Transverse colon (tissue), 4 donors: ENCODE measurements at regions not wholly inside any gene's neighbourhood (a gene's known extent, or its start where the extent isn't known, plus 50 kb on each side); places are given as distances from the start of the nearest gene placed in this dataset.
"Not testable (repeated sequence)": the region's sequence is repeated elsewhere in the genome, so short reads cannot be mapped to it uniquely, and the experiment has no call there.

Experiments
- DNase-seq: peaks from one replicate; pipeline ENCODE4 v3.0.0-alpha.2; 2019
- H3K27ac ChIP-seq, 4 donors: fragments of 200-600 bp; sonication (generic); 2 replicates each; pipeline ENCODE4 v1.5.1; 2016 to 2018; ENCODE audit warnings: inconsistent platforms in 4 of 4
- H3K27me3 ChIP-seq: fragments of 200-600 bp; sonication (generic); 2 replicates; pipeline ENCODE4 v1.5.1; 2017; ENCODE audit warnings: inconsistent platforms
- H3K36me3 ChIP-seq, 4 donors: fragments of 200-600 bp; sonication (generic); 2 replicates each; pipeline ENCODE4 v1.5.1; 2017 to 2019; ENCODE audit warnings: inconsistent platforms in 4 of 4
- H3K4me1 ChIP-seq, 4 donors: fragments of 200-600 bp; sonication (generic); 2 replicates each; pipeline ENCODE4 v1.5.1; 2017 to 2020; ENCODE audit warnings: inconsistent platforms in 4 of 4
- H3K4me3 ChIP-seq, 4 donors: fragments of 200-600 bp; sonication (generic); 1 replicate in 1 of 4; 2 replicates in 3 of 4; pipeline versions ENCODE4 v1.5.1 to v1.6.1; 2017 to 2019; ENCODE audit warnings: inconsistent platforms in 4 of 4
- H3K9me3 ChIP-seq, 2 donors: fragments of 200-600 bp; sonication (generic); 2 replicates each; pipeline ENCODE4 v1.5.1; 2017 to 2019; ENCODE audit warnings: inconsistent platforms in 2 of 2
- CTCF ChIP-seq, 5 experiments: fragments of 200-600 bp in 3 of 5; fragments of 450-650 bp in 2 of 5; sonication (generic) in 3 of 5; IDR thresholded peaks; 1 replicate in 2 of 5; 2 replicates in 3 of 5; pipeline ENCODE4 v1.5.1; 2016 to 2017; ENCODE audit warnings: antibody characterized with exemption in 5 of 5, inconsistent platforms in 3 of 5, mild to moderate bottlenecking in 2 of 5, moderate library complexity in 1 of 5
- EP300 ChIP-seq: sonication (generic); formaldehyde crosslinking; IDR thresholded peaks from one replicate; pipeline ENCODE4 v1.6.1; 2017; ENCODE audit warnings: antibody characterized with exemption, low read depth
- POLR2A ChIP-seq: fragments of 450-650 bp; IDR thresholded peaks from one replicate; pipeline ENCODE4 v1.6.1; 2016; ENCODE audit warnings: antibody characterized with exemption, mild to moderate bottlenecking, moderate library complexity
- POLR2AphosphoS5 ChIP-seq, 3 donors: sonication (generic); formaldehyde crosslinking; IDR thresholded peaks; one replicate each; pipeline ENCODE4 v1.6.1; 2016; ENCODE audit warnings: antibody characterized with exemption in 3 of 3
- WGBS, 2 donors: methylation state at CpG; one replicate each; pipeline ENCODE4 v1.1.5; 2018; ENCODE audit warnings: low coverage in 1 of 2; 5-methylcytosine and 5-hydroxymethylcytosine counted together
- in situ Hi-C, 4 donors: fragments of 200-750 bp; cut with MboI; loops; one replicate each; pipeline versions ENCODE4 v1.15.0 to v1.15.1; 2017; ENCODE audit warnings: low sequenced_read_pairs in 3 of 4, low pct_ligation_motif_present in 1 of 4, low pct_unique_long_range_greater_than_20kb in 1 of 4
- intact Hi-C: fragments of 100-400 bp; cut with DNase I; formaldehyde crosslinking; loops from one replicate; pipeline ENCODE4 v1.15.1; 2023; ENCODE audit warnings: low total_unique reads

- no peaks in the 10 kb centered on the region for H3K27me3 ChIP-seq
- H3K27ac ChIP-seq = no peak overlapping the region
- H3K36me3 ChIP-seq = no peaks in the 10 kb centered on the region
- in situ Hi-C loops (no loop called here), intact Hi-C loops (no loop called here)
- no peaks in the 10 kb centered on the region for H3K9me3 ChIP-seq
- no peak overlapping the region for H3K4me3 ChIP-seq
- H3K4me1 ChIP-seq = no peaks in the 10 kb centered on the region
- DNase-seq = no peak
- WGBS, 2 donors = 90 to 95% methylated on average over 3 of the region's 3 CpGs
- TF ChIP-seq POLR2A (no peak), POLR2AphosphoS5 (IDR thresholded peaks at IDR 0.05) (no peak), CTCF (IDR thresholded peaks at IDR 0.05) (no peak), EP300 (no peak)
These were observed 67.9 kb upstream of the EEF1E1 start for GRCh38 chr6:8170245-8170644.

GRCh38 chr6:8166156-8166555 lies 63.8 kb upstream of the EEF1E1 start:
- Histone ChIP-seq H3K27me3 (no peaks in the 10 kb centered on the region), H3K9me3 (no peaks in the 10 kb centered on the region), H3K4me1 (no peaks in the 10 kb centered on the region), H3K27ac (no peak overlapping the region), H3K36me3 (no peaks in the 10 kb centered on the region), H3K4me3 (no peak overlapping the region)
- no peak for DNase-seq
- no peak for TF ChIP-seq POLR2AphosphoS5 (IDR thresholded peaks at IDR 0.05)
- TF ChIP-seq POLR2A = no peak
- TF ChIP-seq CTCF (IDR thresholded peaks at IDR 0.05) = no peak
- TF ChIP-seq EP300 = no peak
- in situ Hi-C loops = no loop called here
- intact Hi-C loops = no loop called here

- H3K9me3 ChIP-seq, H3K36me3 ChIP-seq, H3K4me3 ChIP-seq, intact Hi-C loops, DNase-seq, H3K27me3 ChIP-seq, H3K4me1 ChIP-seq, H3K27ac ChIP-seq, in situ Hi-C loops: not testable (repeated sequence)
- whole genome bisulfite sequencing, 2 donors = 88% methylated on average over 17 of the region's 17 CpGs; no CpG with 5 or more reads in 1 of the 2 donors
These were observed 62.7 kb upstream of the EEF1E1 start for GRCh38 chr6:8165008-8165407.

GRCh38 chr6:8164281-8164680 lies 61.9 kb upstream of the EEF1E1 start:
- DNase-seq, in situ Hi-C loops, H3K9me3 ChIP-seq, H3K36me3 ChIP-seq, H3K4me1 ChIP-seq, intact Hi-C loops, H3K4me3 ChIP-seq, H3K27me3 ChIP-seq, H3K27ac ChIP-seq: not testable (repeated sequence)
- 97% methylated on average over 21 of the region's 29 CpGs; no CpG with 5 or more reads in 1 of the 2 donors for WGBS, 2 donors

- no peaks in the 10 kb centered on the region for H3K9me3 ChIP-seq
- H3K27ac ChIP-seq = no peak overlapping the region
- H3K4me3 ChIP-seq = no peak overlapping the region
- TF ChIP-seq EP300 = no peak
- no peak for TF ChIP-seq CTCF (IDR thresholded peaks at IDR 0.05)
- no peak for TF ChIP-seq POLR2AphosphoS5 (IDR thresholded peaks at IDR 0.05)
- TF ChIP-seq POLR2A = no peak
- 46 to 76% methylated on average over 2 of the region's 2 CpGs for WGBS, 2 donors
- peaks cover 0 to 6% (median 0%) of the 10 kb centered on the region in 4 donors for H3K4me1 ChIP-seq
- H3K36me3 ChIP-seq = no peaks in the 10 kb centered on the region
- intact Hi-C loops = no loop called here
- no peaks in the 10 kb centered on the region for H3K27me3 ChIP-seq
- in situ Hi-C loops = no loop called here
- no peak for DNase-seq
These were observed 57.6 kb upstream of the EEF1E1 start for GRCh38 chr6:8159966-8160365.
